Right renal cortex interstitium (tissue), 3 donors: ENCODE measurements at regions not wholly inside any gene's neighbourhood (a gene's known extent, or its start where the extent isn't known, plus 50 kb on each side); places are given as distances from the start of the nearest gene placed in this dataset.
"Not testable (repeated sequence)": the region's sequence is repeated elsewhere in the genome, so short reads cannot be mapped to it uniquely, and the experiment has no call there.

Source experiments
- DNase-seq, 3 donors: peaks; one replicate each; pipeline ENCODE4 v3.0.0-alpha.2; 2013; ENCODE audit warnings: low read depth in 3 of 3, low spot score in 2 of 3

DNA sequence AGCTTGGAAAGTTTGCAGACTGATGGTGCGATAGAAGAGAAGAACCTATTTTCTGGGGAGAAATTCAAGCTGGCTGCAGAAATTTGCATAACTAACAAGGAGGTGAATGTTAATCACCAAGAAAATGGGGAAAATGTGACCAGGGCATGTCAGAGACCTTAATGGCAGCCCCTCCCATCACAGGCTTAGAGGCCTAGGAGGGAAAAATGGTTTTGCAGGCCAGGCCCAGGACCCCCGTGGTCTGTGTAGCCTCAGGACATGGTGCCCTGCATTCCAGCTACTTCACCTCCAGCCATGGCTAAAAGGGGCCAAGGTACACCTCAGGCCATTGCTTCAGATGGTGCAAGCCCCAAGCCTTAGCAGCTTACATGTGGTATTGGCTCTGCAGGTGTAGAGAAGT, 207.1 kb upstream of the CXorf66 start:
- no peak for DNase-seq

GRCh38 chrX:140167551-140167950, 202.2 kb upstream of the CXorf66 start:
- DNase-seq = no peak

GRCh38 chrX:140165849-140166248, 200.5 kb upstream of the CXorf66 start:
- no peak for DNase-seq

GRCh38 chrX:140164391-140164790, 199.1 kb upstream of the CXorf66 start:
- DNase-seq = no peak

DNA sequence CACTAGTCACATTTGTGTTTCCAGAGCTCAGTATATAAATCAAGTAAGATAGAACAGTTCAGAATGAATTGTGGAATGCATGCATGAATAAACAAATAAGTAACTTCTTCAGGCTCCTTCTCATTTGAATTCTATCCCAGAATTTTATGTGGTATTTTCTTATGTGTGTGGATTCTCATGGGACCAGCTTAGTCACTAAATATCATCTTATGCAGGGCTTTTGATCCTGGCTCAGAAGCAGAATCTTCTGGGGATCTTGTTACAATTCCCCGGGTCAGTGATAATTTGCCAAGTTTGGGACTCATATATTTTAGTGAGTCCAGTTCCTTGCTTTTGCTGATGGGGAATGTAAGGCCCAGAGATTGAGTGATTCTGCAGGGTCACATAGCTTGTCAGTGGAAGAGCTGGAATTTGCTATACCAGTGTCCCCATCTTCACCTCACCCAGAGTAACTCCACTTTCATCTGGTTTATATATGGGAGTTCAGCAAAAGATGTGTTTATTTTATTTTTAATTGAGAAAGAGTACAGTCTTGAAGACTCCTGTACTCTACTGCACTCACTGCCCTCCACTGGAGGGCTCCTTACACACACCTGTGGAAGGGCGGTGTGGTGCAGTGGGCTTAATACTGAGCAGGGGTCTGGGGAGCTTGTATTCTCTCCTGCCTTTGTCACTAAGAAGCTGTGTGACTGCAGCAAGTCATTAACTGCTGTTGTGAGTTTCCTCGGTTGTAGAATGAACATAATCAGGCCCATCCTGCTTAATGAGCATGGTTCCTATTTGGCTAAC, 198.2 kb upstream of the CXorf66 start:
- no peak for DNase-seq

GRCh38 chrX:140157611-140158010, 192.3 kb upstream of the CXorf66 start:
- DNase-seq = no peak

- DNase-seq = no peak
Measured at GRCh38 chrX:140157143-140157542, 191.8 kb upstream of the CXorf66 start.

DNA sequence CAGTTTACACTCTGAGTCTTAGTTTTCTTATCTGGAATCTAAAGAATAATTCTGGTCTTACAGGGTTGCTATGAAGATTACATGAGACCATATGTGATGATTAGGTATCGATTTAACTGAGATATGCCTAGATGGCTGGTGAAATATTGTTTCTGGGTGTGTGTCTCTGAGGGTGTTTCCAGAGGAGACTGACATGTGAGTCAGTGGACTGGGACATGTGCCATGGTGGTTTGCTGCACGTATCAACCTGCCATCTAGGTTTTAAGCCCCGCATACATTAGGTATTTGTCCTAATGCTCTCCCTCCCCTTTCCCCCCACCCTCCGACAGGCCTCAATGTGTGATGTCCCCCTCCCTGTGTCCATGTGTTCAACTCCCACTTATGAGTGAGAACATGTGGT, 186.0 kb upstream of the CXorf66 start:
- DNase-seq = no peak

GRCh38 chrX:140149761-140150160, 184.4 kb upstream of the CXorf66 start:
- no peak for DNase-seq

GRCh38 chrX:140141444-140142029, 176.2 kb upstream of the CXorf66 start:
- DNase-seq = peak in 2 of 3 donors; percentile 2 to 10

- DNase-seq = not testable (repeated sequence)
Measured at GRCh38 chrX:140138492-140138891, 173.2 kb upstream of the CXorf66 start.

DNA sequence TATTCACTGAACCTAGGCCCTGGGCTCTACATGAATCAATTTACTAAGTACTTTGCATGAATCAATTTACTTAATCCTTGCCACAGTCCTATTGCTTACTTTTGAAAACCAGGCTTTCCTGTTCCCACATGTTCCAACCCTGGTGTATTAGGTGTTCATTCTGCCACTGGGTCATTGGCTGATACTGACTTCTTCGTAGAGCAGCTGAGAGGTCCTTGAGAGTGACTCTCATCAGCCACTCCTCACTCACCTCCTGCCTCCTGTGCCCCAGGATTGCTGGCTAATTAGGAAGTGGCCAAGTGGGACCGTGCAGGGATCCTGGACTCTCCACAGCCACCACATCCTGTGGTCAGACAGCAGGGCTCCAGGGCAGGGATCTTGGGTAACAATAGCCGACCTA, 172.7 kb upstream of the CXorf66 start:
- DNase-seq = not testable (repeated sequence)

DNA sequence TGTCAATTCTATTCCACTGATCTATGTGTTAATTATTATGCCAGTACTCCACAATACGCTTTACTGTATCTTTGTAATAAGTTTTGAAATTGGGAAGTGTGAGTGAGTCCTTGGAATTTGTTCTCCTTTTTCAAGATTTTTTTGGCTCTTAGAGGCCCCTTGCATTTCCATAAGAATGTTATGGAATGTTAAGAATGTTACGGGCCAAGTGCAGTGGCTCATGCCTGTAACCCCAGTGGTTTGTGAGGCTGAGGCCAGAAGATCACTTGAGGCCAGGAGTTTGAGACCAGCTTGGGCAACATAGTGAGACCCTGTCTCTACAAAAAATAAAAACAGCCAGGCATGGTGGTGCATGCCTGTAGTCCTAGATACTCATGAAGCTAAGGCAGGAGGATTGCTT, 167.6 kb upstream of the CXorf66 start:
- no peak for DNase-seq

DNA sequence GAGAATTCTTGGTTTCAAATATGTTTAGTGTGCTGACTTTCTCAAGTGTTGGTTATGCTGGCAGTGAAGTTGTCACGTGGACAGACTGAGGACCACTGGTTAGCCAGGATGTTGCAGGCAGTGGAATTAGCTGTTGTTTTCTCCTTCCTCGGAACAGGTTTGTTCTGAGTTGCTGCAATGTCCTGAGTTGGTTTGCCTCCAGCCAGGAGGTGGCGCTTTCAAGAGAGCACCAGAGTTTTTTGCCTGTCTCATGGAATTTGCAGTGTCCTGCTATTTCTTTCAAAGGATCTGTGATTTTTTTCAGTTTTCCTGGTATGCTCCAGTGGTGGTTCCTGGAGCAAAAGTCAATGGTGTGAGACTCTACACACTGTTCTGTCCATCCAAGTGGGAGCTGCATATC, 158.1 kb upstream of the CXorf66 start:
- DNase-seq = no peak

GRCh38 chrX:140114059-140114458, 148.7 kb upstream of the CXorf66 start:
- not testable (repeated sequence) for DNase-seq

DNA sequence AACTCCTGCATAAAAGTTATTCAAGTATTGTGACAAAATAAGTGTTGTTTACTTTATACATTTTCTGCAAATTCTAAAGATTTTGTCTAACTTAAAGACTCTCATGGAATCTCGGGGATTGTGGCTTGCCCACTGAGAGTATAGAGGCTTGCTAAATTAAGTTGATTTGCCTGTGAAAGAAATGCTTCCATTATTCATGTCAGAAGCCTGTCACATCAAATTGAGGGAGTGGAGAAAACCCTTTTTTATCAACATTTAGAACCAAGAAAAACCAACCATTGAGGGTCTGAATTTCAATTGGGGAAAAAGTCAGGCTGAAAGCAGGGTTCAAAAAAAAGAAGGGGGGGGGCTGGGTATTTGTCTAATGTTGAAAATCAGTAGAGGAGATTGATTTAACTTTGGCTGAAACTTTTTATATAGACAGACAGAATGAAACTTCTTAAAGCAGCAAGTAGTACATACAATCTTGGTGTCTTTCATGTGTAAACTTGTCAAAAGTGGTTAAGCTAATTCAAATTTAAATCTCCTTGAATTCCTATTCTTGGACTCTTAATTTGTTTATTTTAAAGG, 144.8 kb upstream of the CXorf66 start:
- DNase-seq = no peak

- no peak for DNase-seq
Measured at GRCh38 chrX:140104760-140105159, 139.4 kb upstream of the CXorf66 start.

DNA sequence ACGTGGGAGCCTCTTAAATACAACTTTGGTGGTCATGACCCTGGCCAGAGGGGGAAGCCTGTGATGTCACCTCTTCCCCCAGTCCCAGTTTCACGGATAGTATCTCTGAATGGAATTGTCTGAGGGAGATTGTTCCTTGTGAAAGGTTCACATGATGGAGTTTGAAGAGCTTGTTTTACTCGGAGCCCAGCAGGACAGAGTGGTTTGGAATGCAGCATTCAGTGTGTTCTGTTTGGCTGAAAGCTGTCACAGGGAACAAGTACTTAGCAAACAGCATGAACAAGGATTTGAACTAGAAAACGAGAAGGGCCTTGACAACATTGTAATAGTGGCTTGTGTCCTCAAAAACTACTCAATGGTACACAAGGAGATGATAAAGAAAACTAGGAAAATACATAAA, 133.9 kb upstream of the CXorf66 start:
- no peak for DNase-seq

GRCh38 chrX:140092121-140092520, 126.8 kb upstream of the CXorf66 start:
- DNase-seq = no peak

- no peak for DNase-seq
Measured at GRCh38 chrX:140091125-140091886, 126.0 kb upstream of the CXorf66 start.

DNA sequence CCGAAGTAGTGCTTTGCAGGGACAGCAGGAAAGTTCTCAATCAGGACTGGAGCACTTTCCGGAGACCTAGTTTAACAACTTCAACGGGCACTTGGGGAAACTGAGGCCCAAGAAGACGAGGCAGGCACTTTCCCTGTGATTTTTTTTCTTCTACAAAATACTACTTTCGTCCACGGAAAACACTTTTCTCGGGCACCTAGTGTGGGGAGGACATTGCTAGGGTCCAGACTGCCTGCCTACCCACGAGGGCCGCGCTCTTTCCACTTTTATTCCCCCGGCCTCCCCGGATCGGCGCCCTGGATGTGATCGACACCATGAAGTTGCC, 125.4 kb upstream of the CXorf66 start:
- no peak for DNase-seq

GRCh38 chrX:140088438-140088837, 123.1 kb upstream of the CXorf66 start:
- DNase-seq = no peak
